ENCODE measurements at regions not wholly inside any gene's neighbourhood (a gene's known extent, or its start where the extent isn't known, plus 50 kb on each side); places are given as distances from the start of the nearest gene placed in this dataset.

GRCh38 chr5:152688561-152689249, 283.6 kb upstream of the NMUR2 start:
- TF ChIP-seq CTCF (optimal IDR thresholded peaks at IDR 0.05 in 1 of 3, IDR thresholded peaks at IDR 0.05 in 1 of 3, conservative IDR thresholded peaks at IDR 0.05 in 1 of 3; ENCODE audit: extremely low read depth in 1 of 3, insufficient read depth in 2 of 3, low read length in 3 of 3) (no peak), EZH2 (IDR thresholded peaks at IDR 0.05; ENCODE audit: low read length) (no peak)
